GM19324 (cell line): ENCODE measurements at regions not wholly inside any gene's neighbourhood (a gene's known extent, or its start where the extent isn't known, plus 50 kb on each side); places are given as distances from the start of the nearest gene placed in this dataset.

Experiments used
- ATAC-seq: cut with Tn5 transposase; IDR thresholded peaks from one replicate; pipeline ENCODE4 v1.9.1; 2021; ENCODE audit warnings: mild to moderate bottlenecking, moderate library complexity; ENCODE audit not compliant: unreplicated experiment, low FRiP score

GRCh38 chr6:93083337-93084230, 335.8 kb downstream of the EPHA7 start:
- ATAC-seq, result no peak

- ATAC-seq, result no peak
Observed at GRCh38 chr6:93081901-93082300, 337.5 kb downstream of the EPHA7 start.

- no peak for ATAC-seq
Observed at GRCh38 chr6:93079061-93079460, 340.3 kb downstream of the EPHA7 start.

DNA sequence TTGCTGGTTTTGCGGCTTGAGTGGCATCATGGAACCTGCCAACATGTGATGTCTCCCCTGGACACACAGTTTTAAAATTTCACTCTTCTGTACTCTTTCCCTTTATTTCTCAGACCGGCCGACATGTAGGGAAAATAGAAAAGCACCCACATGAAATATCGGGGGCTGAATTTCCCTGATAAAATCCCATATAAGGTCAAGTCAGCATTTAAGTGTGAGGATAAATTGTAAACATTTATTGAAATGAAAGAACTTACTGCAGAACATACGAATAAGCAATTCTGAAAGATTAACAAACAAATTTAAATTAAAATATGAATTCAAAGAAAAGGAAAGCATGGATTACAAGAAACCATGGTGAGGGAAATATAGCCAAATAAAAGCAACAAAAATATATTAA, 345.5 kb downstream of the EPHA7 start:
- no peak for ATAC-seq

DNA sequence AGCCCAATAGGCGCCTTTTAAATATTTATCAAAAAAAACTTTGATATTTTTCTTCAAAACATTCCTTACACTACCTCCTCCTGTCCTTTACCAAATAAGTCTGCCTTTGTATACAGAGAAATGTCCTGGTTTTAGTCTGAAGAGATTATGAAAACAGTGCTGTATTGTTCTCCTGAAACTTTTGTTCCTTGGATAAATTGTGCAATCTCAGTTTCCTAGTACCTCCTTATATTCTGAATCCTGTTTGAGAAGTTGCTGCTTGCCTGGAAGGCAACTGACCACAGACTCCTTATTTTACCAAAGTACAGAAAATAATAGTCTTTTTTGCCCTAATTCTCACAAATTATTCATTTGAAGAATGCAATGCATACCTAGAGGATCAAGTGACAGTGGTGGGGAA, 349.5 kb downstream of the EPHA7 start:
- no peak for ATAC-seq

GRCh38 chr6:93059911-93060310, 359.4 kb downstream of the EPHA7 start:
- no peak for ATAC-seq

DNA sequence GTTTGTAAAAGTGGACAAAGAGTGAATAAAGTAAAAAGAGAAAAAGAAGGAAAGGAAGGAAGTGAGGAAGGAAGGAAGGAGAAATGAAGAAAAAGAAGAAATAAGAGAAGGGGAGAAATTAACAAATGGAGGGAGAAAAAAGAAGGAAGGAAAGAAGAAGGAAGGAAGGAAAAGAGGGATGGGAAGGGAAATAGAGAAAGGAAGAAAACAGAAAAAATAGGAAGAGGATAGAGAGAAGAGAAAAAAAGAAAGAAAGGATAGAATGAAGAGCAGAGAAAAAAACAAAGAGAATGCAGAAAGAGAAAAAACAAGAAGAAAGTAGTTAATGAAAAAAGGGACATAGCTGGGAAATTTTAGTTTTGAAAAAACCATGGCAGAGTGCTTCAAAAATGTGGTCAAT, 361.8 kb downstream of the EPHA7 start:
- no peak for ATAC-seq

DNA sequence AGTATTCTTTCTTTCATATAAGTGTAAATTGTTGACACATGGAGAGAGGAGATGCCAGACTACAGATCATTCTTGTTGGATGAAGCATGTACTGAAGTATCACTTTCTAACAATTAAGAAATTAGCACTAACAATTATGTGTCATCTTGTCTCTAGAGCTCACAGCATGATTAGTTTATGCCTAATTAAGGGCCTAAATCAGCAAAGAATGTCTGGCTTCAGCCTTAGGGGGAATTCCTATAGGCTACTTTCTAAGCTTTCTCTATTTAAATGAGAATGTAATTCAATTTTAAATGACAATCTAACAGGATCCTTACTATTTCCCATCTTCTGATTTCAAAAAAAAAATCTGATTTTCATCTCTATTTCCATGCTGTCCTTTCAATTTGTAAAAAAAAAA, 371.0 kb downstream of the EPHA7 start:
- no peak for ATAC-seq

DNA sequence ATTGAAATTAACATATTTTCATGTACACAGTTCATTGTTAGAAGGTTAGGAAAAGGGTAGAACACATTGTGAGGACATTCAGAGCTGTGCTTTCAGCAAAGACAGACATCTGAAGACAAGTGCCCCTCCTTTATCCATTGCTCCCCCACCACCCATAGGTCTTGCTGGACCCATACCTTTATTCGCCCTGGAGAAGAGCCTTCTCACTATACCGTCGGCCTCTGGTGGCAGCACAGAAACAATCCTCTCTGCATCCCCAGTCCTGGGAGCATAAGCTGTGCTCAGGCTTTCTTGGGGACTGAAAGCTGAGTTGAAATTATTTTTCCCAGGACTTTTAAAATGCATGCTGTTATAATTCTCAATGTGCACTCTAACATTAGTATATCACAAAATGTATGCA, 372.3 kb downstream of the EPHA7 start:
- no peak for ATAC-seq

- ATAC-seq, result no peak
Observed at GRCh38 chr6:93045156-93045555, 374.2 kb downstream of the EPHA7 start.

- no peak for ATAC-seq
Observed at GRCh38 chr6:93040375-93040774, 379.0 kb downstream of the EPHA7 start.

DNA sequence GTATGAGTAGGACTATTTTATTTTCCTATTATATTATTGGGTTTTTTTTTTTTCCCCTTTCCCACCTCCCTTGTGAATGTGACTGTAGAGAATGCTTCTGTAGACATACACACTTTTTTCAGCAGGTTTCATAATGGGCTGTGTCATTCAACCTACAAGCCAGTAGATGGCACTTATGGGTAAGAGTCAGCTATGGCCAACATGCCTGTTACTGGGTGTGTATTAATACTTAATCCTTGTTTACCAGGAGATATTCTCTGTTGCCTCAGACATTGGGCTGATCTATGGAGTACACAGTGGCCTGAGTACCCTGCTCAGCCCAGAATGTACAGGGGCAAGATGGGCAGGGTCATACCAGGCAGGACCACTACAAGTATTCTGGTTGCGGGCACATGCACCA, 382.5 kb downstream of the EPHA7 start:
- ATAC-seq, result no peak

- ATAC-seq, result no peak
Observed at GRCh38 chr6:93035756-93036155, 383.6 kb downstream of the EPHA7 start.

DNA sequence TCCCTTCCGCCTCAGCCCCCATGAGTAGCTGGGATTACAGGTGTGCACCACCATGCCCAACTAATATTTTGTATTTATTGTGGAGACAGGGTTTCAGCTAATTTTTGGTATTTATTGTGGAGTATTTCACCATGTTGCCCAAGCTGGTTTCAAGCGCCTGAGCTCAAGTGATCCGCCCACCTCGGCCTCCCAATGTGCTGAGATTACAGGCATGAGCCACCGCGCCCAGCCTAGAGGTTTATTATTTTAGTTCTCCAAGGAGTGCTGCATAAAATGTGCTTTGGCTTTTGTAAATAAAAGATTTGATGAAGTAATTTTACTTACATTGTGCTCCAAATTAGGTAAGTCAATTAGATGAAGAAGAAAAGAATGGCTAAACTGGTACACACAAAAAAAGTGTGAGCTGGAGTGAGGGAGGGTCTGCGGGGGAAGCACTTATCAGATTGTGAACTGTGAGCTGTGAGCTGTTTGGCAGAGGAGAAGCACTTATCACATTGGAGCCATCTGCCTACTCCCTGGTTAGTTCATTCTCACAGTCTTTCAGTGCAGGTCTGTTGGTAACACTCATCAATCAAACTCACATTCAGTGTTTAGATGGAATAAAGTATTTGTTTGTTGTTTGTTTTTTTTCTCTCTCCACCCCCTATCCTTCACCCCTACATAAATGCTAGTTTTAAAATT, 398.0 kb downstream of the EPHA7 start:
- ATAC-seq, result no peak

DNA sequence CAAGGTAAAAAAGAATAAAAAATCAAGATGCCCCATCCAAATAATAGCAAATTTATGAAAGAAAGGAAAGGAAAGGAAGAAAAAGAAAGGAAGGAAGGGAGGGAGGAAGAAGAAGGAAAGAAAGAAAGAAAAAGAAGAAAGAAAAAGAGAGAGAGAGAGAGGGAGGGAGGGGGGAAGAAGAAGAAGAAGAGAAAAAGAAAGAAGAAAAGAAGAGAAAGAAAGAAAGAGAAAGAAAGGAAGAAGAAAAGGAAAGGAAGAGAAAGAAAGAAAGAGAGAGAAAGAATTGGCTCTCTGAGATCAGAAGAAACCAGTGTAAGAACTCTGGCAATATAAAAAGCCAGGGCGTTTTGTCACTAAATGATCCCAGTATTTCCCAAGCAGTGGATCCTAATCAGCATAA, 401.7 kb downstream of the EPHA7 start:
- ATAC-seq, result no peak

DNA sequence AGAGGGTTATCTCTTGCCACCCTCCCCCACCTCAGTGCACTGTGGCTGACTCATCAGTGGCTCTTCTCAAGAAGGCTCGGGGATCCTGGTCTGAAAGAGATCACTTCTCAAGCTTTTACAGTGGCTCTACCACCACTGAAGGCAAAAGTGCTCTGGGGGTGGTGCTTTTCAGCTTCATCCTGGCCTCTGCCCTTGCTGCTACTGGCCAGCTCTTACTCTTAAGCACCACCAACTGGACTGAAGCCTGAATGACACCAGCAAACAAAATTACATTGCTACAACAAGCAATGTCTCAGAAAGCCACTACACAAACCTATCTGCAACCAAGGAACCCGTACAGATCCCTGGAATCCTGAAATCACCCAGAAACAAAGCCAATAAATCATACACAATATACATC, 402.1 kb downstream of the EPHA7 start:
- ATAC-seq, result no peak

GRCh38 chr6:93013054-93013453, 406.3 kb downstream of the EPHA7 start:
- no peak for ATAC-seq

DNA sequence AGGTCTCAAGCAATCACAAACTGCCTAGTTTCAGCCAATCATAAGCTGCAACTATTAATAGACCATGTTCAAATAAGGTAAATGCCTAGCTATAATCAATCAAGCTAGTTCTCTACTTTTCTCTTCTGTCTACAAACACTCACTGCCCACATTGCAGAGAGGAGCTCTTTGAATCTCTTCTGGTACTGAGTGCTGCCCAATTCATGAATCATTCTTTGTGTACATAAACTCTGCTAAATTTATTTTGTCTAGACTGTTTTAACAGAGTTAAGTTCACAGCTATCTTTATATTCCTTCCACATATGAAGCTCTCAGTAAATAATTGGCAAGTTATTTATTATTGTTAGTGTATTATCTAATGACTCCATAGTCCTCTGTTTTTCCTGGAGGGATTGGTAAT, 411.0 kb downstream of the EPHA7 start:
- no peak for ATAC-seq

DNA sequence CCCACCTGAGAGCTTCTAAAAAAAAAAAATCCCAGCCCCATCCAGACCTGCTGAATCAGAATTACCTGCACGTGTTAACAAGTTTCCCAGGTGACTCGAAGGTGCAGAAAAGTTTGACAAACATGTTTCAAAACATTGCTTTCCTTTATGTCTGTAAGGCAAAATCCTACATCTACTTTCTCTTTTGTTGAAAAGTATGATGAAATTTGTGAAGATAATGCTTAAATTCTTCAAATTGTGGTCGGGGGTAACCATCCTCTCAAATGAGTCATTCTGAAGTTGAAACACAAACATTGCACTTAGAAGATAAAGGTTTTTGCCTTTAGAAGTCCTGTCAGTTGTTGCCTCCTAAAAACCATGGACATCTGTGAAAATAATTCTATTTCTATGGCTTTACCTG, 429.7 kb downstream of the EPHA7 start:
- no peak for ATAC-seq

DNA sequence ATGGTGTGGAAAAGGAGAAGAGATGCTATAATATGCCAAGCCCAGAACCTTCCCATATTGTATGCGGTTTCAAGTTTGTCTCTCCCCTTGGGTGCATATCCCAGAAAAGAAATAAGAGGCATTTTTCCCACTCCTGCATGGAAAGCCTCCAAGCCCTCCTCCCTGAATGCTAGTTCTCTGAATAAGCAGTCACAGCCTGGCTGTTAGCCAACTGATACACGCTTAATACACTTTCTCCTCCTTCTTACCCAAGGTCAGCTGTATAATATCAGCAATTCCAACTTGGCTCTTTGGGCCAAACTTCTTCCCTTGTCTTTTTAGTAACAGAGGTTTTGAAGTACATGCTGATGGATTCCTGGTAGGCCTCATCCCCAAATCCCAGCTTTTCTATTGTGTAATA, 440.1 kb downstream of the EPHA7 start:
- ATAC-seq, result no peak

DNA sequence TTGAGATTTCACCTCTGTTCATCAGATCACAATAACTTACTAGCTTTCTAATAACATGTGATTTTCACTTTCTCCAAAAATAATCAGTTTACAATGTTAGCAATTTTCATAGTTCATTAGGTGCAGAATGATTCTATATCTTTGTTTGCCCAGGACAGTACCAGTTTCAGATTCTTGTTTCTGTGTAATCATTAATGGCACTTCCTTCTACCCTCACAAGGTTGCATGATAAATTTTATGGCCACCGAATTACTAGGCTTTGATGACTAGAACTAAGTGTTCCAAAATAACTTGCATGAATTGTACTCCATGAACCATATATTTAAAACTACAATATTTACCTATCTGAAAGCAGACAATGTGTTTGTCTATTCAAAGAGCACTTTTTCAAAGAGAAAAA, 442.3 kb downstream of the EPHA7 start:
- no peak for ATAC-seq

GRCh38 chr6:92967362-92967761, 452.0 kb downstream of the EPHA7 start:
- ATAC-seq, result no peak
